ENCODE measurements at regions not wholly inside any gene's neighbourhood (a gene's known extent, or its start where the extent isn't known, plus 50 kb on each side); places are given as distances from the start of the nearest gene placed in this dataset.

- peak; percentile 75 for DNase-seq
- peaks cover 6% of the 10 kb centered on the region for H3K4me1 Mint-ChIP-seq
- intact Hi-C loops (cut with micrococcal nuclease): loop anchor here (2.0 kb wide), 1 partner anchor 575 kb away; no protein-coding TSS in a partner anchor
- no peak overlapping the region for H3K27ac Mint-ChIP-seq
- no peaks in the 10 kb centered on the region for H3K9me3 Mint-ChIP-seq
- H3K4me3 Mint-ChIP-seq: no peak overlapping the region
- peaks cover 4% of the 10 kb centered on the region for H3K27me3 Mint-ChIP-seq
- no peaks in the 10 kb centered on the region for H3K36me3 Mint-ChIP-seq (ENCODE audit: low read depth)
Measured at GRCh38 chr14:56491299-56492285, 88.0 kb upstream of the TMEM260 start.

DNA sequence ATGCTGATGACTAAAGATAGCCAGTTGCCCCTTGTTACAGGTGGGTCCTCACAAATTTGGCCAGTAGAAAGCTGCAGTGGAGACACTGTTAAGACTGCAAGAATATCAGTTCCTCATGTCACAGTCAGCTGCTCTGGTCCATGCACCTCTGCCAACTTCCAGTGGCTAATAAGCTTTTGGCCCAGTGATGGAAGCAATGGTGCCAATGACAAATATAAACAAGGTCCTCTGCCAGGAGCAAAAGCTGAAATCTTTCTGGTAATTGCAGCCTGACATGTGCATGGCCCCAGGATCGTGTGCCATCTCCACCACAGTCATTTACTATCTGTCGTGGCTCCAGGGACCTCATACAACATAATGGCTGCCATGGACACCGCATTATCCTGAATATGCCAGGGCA lies 85.4 kb upstream of the TMEM260 start:
- Mint-ChIP-seq H3K4me1 (peaks cover 6% of the 10 kb centered on the region), H3K4me3 (no peak overlapping the region), H3K9me3 (no peaks in the 10 kb centered on the region), H3K27ac (no peak overlapping the region), H3K36me3 (ENCODE audit: low read depth) (no peaks in the 10 kb centered on the region), H3K27me3 (peaks cover 5% of the 10 kb centered on the region)
- intact Hi-C loops (cut with micrococcal nuclease): no loop called here
- DNase-seq: no peak

- Mint-ChIP-seq H3K4me1 (peaks cover 2% of the 10 kb centered on the region), H3K9me3 (no peaks in the 10 kb centered on the region), H3K4me3 (no peak overlapping the region), H3K27me3 (peaks cover 6% of the 10 kb centered on the region), H3K36me3 (ENCODE audit: low read depth) (no peaks in the 10 kb centered on the region), H3K27ac (no peak overlapping the region)
- DNase-seq: no peak
- intact Hi-C loops (cut with micrococcal nuclease): no loop called here
Measured at GRCh38 chr14:56498112-56498511, 81.5 kb upstream of the TMEM260 start.

DNA sequence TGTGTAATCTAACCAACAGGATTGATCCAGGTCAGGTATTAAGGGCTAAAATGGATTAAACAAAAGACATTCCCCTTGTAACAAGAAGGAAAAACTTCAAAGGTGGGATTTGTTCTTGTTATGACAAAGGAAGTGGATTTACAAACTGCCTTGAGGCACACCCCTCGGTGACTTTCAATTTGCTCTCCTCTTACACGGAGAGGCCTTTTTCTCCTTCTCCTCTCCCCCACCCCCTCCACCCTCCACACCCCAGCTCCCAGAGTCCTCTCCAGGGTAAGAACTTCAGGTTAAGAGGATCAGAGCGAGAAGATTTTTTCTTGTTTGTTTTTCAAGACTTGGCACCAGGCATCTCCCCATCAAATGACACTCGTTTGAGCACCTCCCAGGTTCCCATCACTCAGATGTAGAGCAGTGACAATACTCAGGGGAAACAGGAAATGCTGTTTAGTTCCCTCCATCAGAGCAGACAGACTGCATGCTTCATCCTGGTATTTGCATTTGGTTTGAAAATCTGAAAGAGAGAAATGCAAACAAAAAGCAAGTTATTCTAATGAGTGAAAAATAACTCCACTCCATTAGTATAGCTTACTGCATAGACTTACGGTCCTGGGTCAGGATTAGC lies 77.6 kb upstream of the TMEM260 start:
- no peaks in the 10 kb centered on the region for H3K9me3 Mint-ChIP-seq
- H3K27me3 Mint-ChIP-seq: peaks cover 15% of the 10 kb centered on the region
- H3K4me1 Mint-ChIP-seq: peaks cover 2% of the 10 kb centered on the region
- DNase-seq: no peak
- intact Hi-C loops (cut with micrococcal nuclease): no loop called here
- no peak overlapping the region for H3K4me3 Mint-ChIP-seq
- H3K27ac Mint-ChIP-seq: no peak overlapping the region
- H3K36me3 Mint-ChIP-seq (ENCODE audit: low read depth): no peaks in the 10 kb centered on the region

DNA sequence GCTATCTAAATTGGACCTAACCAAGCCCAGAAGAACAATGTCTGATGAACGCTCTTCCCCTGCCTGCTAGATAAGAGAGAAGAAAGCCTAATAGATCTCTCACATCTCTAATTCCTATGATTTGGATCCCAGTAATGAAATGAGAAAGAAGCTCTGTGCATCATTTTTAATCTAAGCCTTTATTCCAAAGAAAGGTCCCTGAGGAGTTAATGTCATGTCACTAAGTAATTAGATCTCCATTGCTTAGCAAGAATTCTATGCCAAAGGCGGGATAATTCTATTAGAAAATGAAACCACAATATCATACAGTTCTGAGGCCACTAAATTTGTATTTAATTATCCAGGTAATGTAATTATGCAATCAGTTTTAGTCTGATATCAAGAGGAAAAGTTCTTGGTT lies 74.2 kb upstream of the TMEM260 start:
- Mint-ChIP-seq H3K9me3 (no peaks in the 10 kb centered on the region), H3K27me3 (peaks cover 14% of the 10 kb centered on the region), H3K4me3 (no peak overlapping the region), H3K4me1 (peaks cover 2% of the 10 kb centered on the region), H3K36me3 (ENCODE audit: low read depth) (no peaks in the 10 kb centered on the region), H3K27ac (no peak overlapping the region)
- no peak for DNase-seq
- intact Hi-C loops (cut with micrococcal nuclease): loop anchor here (2.0 kb wide), 1 partner anchor 41 kb away; no protein-coding TSS in a partner anchor

DNA sequence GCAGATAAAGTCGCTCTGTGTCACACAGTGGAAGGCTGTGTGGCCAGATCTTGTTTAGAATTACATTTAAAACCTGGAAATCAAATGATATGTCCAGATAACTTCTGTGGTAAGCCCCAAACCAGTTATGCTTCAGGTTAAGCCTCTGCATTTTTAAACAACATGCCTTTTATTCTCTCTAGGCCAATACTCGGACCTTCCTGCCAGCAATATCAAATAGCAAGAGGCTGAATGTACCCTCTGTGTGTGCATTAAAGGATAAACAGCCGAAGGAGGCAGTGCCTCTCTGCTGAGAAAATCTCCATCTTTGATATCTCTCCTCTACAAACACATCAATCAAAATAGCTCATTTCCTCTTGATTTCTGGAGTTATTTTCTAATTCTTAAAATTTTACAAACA lies 67.1 kb upstream of the TMEM260 start:
- Mint-ChIP-seq H3K36me3 (ENCODE audit: low read depth) (no peaks in the 10 kb centered on the region), H3K4me3 (no peak overlapping the region), H3K27ac (no peak overlapping the region), H3K9me3 (no peaks in the 10 kb centered on the region), H3K4me1 (peaks cover 2% of the 10 kb centered on the region), H3K27me3 (peaks cover 4% of the 10 kb centered on the region)
- intact Hi-C loops (cut with micrococcal nuclease): no loop called here
- no peak for DNase-seq

- H3K27ac Mint-ChIP-seq: no peak overlapping the region
- H3K36me3 Mint-ChIP-seq (ENCODE audit: low read depth): no peaks in the 10 kb centered on the region
- intact Hi-C loops (cut with micrococcal nuclease): no loop called here
- no peaks in the 10 kb centered on the region for H3K9me3 Mint-ChIP-seq
- no peak for DNase-seq
- H3K4me3 Mint-ChIP-seq: no peak overlapping the region
- peaks cover 2% of the 10 kb centered on the region for H3K4me1 Mint-ChIP-seq
- peaks cover 6% of the 10 kb centered on the region for H3K27me3 Mint-ChIP-seq
Measured at GRCh38 chr14:56514663-56515371, 64.8 kb upstream of the TMEM260 start.

- peaks cover 2% of the 10 kb centered on the region for H3K4me1 Mint-ChIP-seq
- intact Hi-C loops (cut with micrococcal nuclease): no loop called here
- peaks cover 6% of the 10 kb centered on the region for H3K27me3 Mint-ChIP-seq
- no peaks in the 10 kb centered on the region for H3K9me3 Mint-ChIP-seq
- no peak overlapping the region for H3K27ac Mint-ChIP-seq
- no peak for DNase-seq
- H3K4me3 Mint-ChIP-seq: no peak overlapping the region
- no peaks in the 10 kb centered on the region for H3K36me3 Mint-ChIP-seq (ENCODE audit: low read depth)
Measured at GRCh38 chr14:56515739-56516138, 63.9 kb upstream of the TMEM260 start.

GRCh38 chr14:56522403-56522802 lies 57.2 kb upstream of the TMEM260 start:
- Mint-ChIP-seq H3K4me1 (no peaks in the 10 kb centered on the region), H3K9me3 (no peaks in the 10 kb centered on the region), H3K27ac (no peak overlapping the region), H3K36me3 (ENCODE audit: low read depth) (no peaks in the 10 kb centered on the region), H3K27me3 (peaks cover 23% of the 10 kb centered on the region), H3K4me3 (no peak overlapping the region)
- intact Hi-C loops (cut with micrococcal nuclease): no loop called here
- no peak for DNase-seq

- H3K4me1 Mint-ChIP-seq: no peaks in the 10 kb centered on the region
- no peaks in the 10 kb centered on the region for H3K36me3 Mint-ChIP-seq (ENCODE audit: low read depth)
- H3K4me3 Mint-ChIP-seq: no peak overlapping the region
- intact Hi-C loops (cut with micrococcal nuclease): no loop called here
- no peak for DNase-seq
- no peaks in the 10 kb centered on the region for H3K9me3 Mint-ChIP-seq
- H3K27me3 Mint-ChIP-seq: peaks cover 24% of the 10 kb centered on the region
- no peak overlapping the region for H3K27ac Mint-ChIP-seq
Measured at GRCh38 chr14:56524971-56525677, 54.5 kb upstream of the TMEM260 start.

GRCh38 chr14:56528927-56529326 lies 50.7 kb upstream of the TMEM260 start:
- no peaks in the 10 kb centered on the region for H3K36me3 Mint-ChIP-seq (ENCODE audit: low read depth)
- no peak overlapping the region for H3K27ac Mint-ChIP-seq
- no peak overlapping the region for H3K4me3 Mint-ChIP-seq
- DNase-seq: no peak
- peaks cover 19% of the 10 kb centered on the region for H3K27me3 Mint-ChIP-seq
- no peaks in the 10 kb centered on the region for H3K9me3 Mint-ChIP-seq
- intact Hi-C loops (cut with micrococcal nuclease): no loop called here
- no peaks in the 10 kb centered on the region for H3K4me1 Mint-ChIP-seq

Measured in activated CD4-positive, alpha-beta T cell treated with anti-CD3 and anti-CD28 coated beads, Interleukin-2, amount 10 ng/mL, durations not matched to agents 24 days and 14 days (primary cell).